Thymus (tissue), 11 donors: ENCODE measurements at regions not wholly inside any gene's neighbourhood (a gene's known extent, or its start where the extent isn't known, plus 50 kb on each side); places are given as distances from the start of the nearest gene placed in this dataset.

Experiments
- DNase-seq, 9 donors: peaks; one replicate each; pipeline ENCODE4 v3.0.0-alpha.2; 2013; ENCODE audit warnings: low spot score in 9 of 9, low read depth in 6 of 9, missing footprints in 1 of 9
- H3K27ac ChIP-seq, 2 donors: one replicate each; pipeline ENCODE4 v1.5.1; 2013; ENCODE audit warnings: control low read depth in 1 of 2, low read depth in 1 of 2, low read length in 1 of 2, mild to moderate bottlenecking in 1 of 2, moderate library complexity in 1 of 2
- H3K27me3 ChIP-seq, 2 donors: one replicate each; pipeline ENCODE4 v1.5.1; 2013; ENCODE audit warnings: low read length in 1 of 2; ENCODE audit not compliant: control insufficient read depth in 2 of 2, insufficient read depth in 1 of 2
- H3K36me3 ChIP-seq, 2 donors: one replicate each; pipeline ENCODE4 v1.5.1; 2013; ENCODE audit warnings: low read length in 1 of 2, mild to moderate bottlenecking in 1 of 2, moderate library complexity in 1 of 2; ENCODE audit not compliant: control insufficient read depth in 2 of 2, insufficient read depth in 2 of 2
- H3K4me1 ChIP-seq, 2 donors: one replicate each; pipeline ENCODE4 v1.5.1; 2013; ENCODE audit warnings: low read length in 2 of 2; ENCODE audit not compliant: control insufficient read depth in 2 of 2, insufficient read depth in 2 of 2
- H3K4me3 ChIP-seq, 2 donors: one replicate each; pipeline ENCODE4 v1.5.1; 2013; ENCODE audit warnings: low read length in 2 of 2, control low read depth in 1 of 2, mild to moderate bottlenecking in 1 of 2
- H3K9me3 ChIP-seq, 2 donors: one replicate each; pipeline ENCODE4 v1.5.1; 2013; ENCODE audit warnings: low read length in 1 of 2, mild to moderate bottlenecking in 1 of 2; ENCODE audit not compliant: control insufficient read depth in 2 of 2, insufficient read depth in 1 of 2
- WGBS: extraction: QIAGEN DNeasy Blood & Tissue Kit; methylation state at CpG from one replicate; pipeline ENCODE4 v1.1.7; 2013; 5-methylcytosine and 5-hydroxymethylcytosine counted together
- donor health status: healthy.

- WGBS, result 96% methylated on average over 6 of the region's 6 CpGs
- Histone ChIP-seq H3K27ac (no peak overlapping the region), H3K27me3 (no peaks in the 10 kb centered on the region), H3K9me3 (no peaks in the 10 kb centered on the region), H3K36me3 (no peaks in the 10 kb centered on the region), H3K4me1 (no peaks in the 10 kb centered on the region), H3K4me3 (no peak overlapping the region)
- no peak for DNase-seq
These were observed 301.6 kb downstream of the PCNX1 start for GRCh38 chr14:71208702-71209357.

- WGBS, result 97% methylated on average over 6 of the region's 6 CpGs
These were observed 302.6 kb downstream of the PCNX1 start for GRCh38 chr14:71209888-71210287.

DNA sequence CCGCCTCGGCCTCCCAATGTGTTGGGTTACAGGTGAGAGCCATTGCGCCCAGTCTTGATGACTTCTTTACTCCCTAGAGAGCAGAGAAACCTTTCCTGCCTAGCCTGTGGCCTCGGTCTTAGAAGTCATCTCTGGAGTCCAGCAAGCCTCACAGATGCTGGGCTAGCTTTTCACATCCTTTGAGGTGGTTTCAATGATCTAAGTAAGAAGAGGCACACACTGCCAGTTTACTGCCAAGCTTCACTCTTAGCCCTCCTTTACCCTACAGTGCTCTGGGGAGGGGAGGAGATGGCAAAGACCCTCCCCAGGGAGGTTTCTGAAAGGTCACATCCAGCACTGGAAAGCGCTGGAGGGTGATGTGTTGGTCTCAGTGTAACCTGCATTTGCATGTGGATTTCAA, 304.8 kb downstream of the PCNX1 start:
- Histone ChIP-seq H3K4me1 (no peaks in the 10 kb centered on the region), H3K4me3 (no peak overlapping the region), H3K9me3 (no peaks in the 10 kb centered on the region), H3K27me3 (no peaks in the 10 kb centered on the region), H3K36me3 (no peaks in the 10 kb centered on the region), H3K27ac (no peak overlapping the region)
- WGBS, result 93% methylated on average over 5 of the region's 5 CpGs
- no peak for DNase-seq

More at GRCh38 chr14:71209888-71210287, 302.6 kb downstream of the PCNX1 start:
- no peak for DNase-seq
- H3K27me3 ChIP-seq, result no peaks in the 10 kb centered on the region
- H3K27ac ChIP-seq, result no peak overlapping the region
- H3K36me3 ChIP-seq, result no peaks in the 10 kb centered on the region
- H3K4me1 ChIP-seq, result no peaks in the 10 kb centered on the region
- no peaks in the 10 kb centered on the region for H3K9me3 ChIP-seq
- no peak overlapping the region for H3K4me3 ChIP-seq

DNA sequence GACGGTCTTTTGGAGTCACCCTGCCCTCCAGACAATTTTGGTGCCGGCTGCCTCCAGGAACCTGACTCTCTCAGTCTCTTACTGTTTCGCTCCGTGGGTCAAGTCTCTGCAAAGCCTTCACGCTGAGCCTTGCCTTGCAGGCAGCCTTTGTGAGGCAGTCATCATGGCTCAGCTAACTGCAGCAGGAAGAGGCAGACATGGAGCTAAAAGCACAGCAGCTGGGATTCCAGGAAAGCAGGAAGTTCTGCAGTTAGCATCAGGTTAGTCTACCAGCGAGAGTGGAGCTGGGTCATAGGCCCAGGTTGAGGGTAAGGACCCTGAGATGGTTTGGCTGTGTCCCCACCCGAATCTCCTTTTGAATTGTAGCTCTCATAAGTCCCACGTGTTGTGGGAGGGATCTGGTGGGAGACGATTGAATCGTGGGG, 305.4 kb downstream of the PCNX1 start:
- DNase-seq, result no peak
- H3K4me1 ChIP-seq, result no peaks in the 10 kb centered on the region
- H3K27me3 ChIP-seq, result no peaks in the 10 kb centered on the region
- H3K9me3 ChIP-seq, result no peaks in the 10 kb centered on the region
- no peak overlapping the region for H3K4me3 ChIP-seq
- H3K36me3 ChIP-seq, result no peaks in the 10 kb centered on the region
- 83% methylated on average over 10 of the region's 10 CpGs for WGBS
- H3K27ac ChIP-seq, result no peak overlapping the region

- H3K27me3 ChIP-seq, result no peaks in the 10 kb centered on the region
- DNase-seq, result no peak
- WGBS, result 98% methylated on average over 2 of the region's 2 CpGs
- no peak overlapping the region for H3K4me3 ChIP-seq
- no peaks in the 10 kb centered on the region for H3K4me1 ChIP-seq
- H3K36me3 ChIP-seq, result no peaks in the 10 kb centered on the region
- no peak overlapping the region for H3K27ac ChIP-seq
- no peaks in the 10 kb centered on the region for H3K9me3 ChIP-seq
These were observed 307.0 kb downstream of the PCNX1 start for GRCh38 chr14:71214241-71214640.

DNA sequence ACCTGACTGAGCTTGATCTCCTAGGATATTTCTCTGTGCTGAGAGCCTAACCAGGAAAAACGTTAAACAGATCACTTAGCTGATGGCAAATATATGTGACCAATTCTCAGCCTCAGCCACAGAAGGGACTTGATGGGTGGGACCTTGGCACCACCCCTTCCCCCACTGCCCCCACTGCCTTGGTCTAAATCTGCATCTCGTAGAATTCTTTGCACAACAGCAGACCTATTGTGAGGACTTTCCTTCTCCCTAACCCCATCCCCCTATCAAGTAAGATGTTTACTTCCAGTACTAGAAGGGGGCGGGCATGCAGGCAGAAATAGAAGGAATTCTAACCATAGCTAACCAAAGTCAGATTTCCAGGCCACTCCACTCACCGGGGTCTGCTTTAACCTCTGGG, 313.2 kb downstream of the PCNX1 start:
- Histone ChIP-seq H3K4me3 (no peak overlapping the region), H3K4me1 (no peaks in the 10 kb centered on the region), H3K27ac (no peak overlapping the region), H3K27me3 (no peaks in the 10 kb centered on the region), H3K9me3 (no peaks in the 10 kb centered on the region), H3K36me3 (no peaks in the 10 kb centered on the region)
- 89% methylated on average over 4 of the region's 4 CpGs for WGBS
- DNase-seq, result no peak

DNA sequence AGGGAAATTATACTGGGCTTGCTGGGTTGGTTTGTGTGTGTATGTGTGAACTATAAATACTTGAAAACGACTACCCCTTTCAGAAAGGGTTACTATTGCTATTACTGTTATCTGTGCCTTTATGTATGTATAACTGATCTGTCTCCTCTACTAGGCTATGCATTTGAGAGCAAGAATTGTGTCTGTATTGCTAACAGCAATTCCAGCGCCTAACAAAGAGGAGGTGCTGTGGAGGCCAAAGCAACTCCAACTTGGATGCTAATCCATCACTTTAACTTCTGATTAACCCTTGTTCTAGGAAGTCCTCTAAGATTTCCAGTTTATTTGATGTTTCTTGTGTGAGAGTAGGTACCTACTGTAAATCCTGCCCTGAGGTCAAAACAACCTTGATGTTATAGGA, 313.9 kb downstream of the PCNX1 start:
- Histone ChIP-seq H3K4me3 (no peak overlapping the region), H3K27me3 (no peaks in the 10 kb centered on the region), H3K4me1 (no peaks in the 10 kb centered on the region), H3K9me3 (no peaks in the 10 kb centered on the region), H3K36me3 (no peaks in the 10 kb centered on the region), H3K27ac (no peak overlapping the region)
- WGBS, result 95% methylated on average over 2 of the region's 2 CpGs
- DNase-seq, result no peak

DNA sequence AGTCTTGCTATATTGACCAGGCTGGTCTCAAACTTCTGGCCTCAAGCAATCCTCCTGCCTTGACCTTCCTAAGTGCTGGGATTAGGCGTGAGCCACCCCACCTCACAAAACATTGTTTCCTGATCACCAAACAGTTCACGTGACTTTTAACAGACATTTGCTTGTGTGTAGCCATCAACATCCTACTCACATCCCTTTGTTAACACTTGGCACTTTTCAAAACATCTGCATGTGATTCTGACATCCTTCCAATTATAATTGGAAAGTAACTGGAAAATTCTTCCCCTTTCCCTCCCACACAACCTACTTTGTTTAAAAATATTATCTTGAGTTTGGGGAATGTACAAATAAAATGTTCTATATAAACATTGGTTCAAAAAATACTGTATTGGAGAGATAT, 317.9 kb downstream of the PCNX1 start:
- WGBS, result 93% methylated on average over 2 of the region's 2 CpGs
- no peak overlapping the region for H3K27ac ChIP-seq
- peaks cover 0 to 3% of the 10 kb centered on the region in 2 donors for H3K9me3 ChIP-seq
- no peak overlapping the region for H3K4me3 ChIP-seq
- DNase-seq, result no peak
- H3K36me3 ChIP-seq, result no peaks in the 10 kb centered on the region
- H3K27me3 ChIP-seq, result no peaks in the 10 kb centered on the region
- H3K4me1 ChIP-seq, result no peaks in the 10 kb centered on the region

DNA sequence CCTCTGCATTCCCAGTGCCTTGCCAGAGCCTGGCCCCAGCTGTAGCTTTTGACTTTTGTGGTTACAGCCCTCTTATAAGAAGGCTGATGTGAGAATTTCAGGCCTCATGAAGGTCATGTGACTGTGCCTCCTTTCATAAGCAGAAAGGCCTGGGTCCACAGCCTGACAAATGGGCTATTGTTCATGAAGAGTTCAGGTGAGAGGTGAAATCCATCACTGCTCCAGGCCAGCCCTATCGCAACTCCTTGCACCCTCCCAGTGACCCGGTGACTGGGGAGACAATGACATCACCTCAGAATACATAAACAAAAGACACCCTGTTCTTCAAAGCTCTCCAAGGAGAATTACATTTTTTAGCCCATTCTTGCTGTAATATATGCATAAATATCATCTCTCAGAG, 321.5 kb downstream of the PCNX1 start:
- no peak overlapping the region for H3K27ac ChIP-seq
- no peak overlapping the region for H3K4me3 ChIP-seq
- DNase-seq, result no peak
- 73% methylated on average over 2 of the region's 2 CpGs for WGBS
- H3K4me1 ChIP-seq, result no peaks in the 10 kb centered on the region
- peaks cover 0 to 3% of the 10 kb centered on the region in 2 donors for H3K9me3 ChIP-seq
- no peaks in the 10 kb centered on the region for H3K27me3 ChIP-seq
- H3K36me3 ChIP-seq, result no peaks in the 10 kb centered on the region
